NCI-H82 (cell line): ENCODE measurements at regions not wholly inside any gene's neighbourhood (a gene's known extent, or its start where the extent isn't known, plus 50 kb on each side); places are given as distances from the start of the nearest gene placed in this dataset.
"Not testable (repeated sequence)": the region's sequence is repeated elsewhere in the genome, so short reads cannot be mapped to it uniquely, and the experiment has no call there.

Source experiments
- DNase-seq: peaks from one replicate; lab custom pipeline; 2025; lab: John Stamatoyannopoulos, UW

DNA sequence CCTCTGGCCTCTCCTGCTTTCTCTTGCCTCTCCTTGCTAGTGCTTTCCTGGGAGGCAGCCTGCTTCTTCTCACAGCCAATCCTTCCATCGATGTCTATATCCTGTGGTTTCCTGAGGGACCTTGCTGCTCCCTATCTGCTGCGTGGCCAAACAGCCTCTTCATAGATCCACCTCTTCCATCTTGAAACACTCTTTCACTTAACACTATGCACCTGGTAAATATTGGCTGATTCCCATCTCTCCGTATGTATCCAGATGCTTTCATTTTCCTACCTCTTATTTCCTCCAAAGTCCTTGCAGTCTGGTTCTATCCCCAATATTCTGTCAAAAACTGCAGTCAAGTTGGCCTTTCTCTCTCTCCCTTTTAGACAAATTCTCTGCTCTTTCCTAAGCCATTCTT, 205.2 kb upstream of the CFAP20DC start:
- DNase-seq: no peak

DNA sequence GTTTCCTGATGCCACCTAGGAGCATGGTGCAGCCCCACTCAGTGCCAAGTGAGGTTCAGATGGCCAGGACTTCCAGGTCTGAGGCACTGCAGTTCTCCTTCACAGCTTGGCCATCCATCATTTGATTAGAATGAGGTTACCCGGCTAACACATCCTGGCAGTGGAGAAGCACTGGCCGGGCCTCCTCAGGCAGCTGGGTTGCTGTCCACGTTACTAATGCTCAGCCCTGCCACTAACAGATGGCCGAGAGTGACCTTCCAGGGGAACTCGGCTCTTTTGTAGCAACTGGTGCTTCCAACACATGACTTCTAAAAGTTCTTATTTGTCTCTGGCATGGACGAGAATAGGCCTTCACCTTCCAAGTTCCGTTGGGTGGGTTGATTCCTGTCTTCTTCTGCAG, 204.6 kb upstream of the CFAP20DC start:
- DNase-seq: no peak

GRCh38 chr3:59253523-59253922, 203.7 kb upstream of the CFAP20DC start:
- DNase-seq: no peak

DNA sequence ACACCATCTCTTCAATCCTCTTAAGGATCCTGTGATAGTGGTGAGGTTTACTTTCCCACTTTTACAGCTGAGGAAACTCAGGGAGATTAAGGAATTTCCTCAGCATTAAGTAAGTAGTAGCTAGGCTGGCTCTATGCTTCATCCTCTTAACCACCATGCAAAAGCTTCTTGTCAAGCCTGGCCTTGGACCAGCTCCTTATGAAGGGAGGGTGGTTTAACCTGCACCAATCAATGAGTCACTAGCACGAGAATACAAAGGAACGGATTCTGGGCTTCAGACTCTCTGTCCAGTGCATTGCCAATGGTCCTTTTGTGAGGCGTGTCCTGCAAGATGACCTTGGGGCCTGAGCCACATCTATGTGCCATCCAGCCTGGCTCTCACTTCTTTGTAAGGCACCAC, 202.0 kb upstream of the CFAP20DC start:
- DNase-seq: peak; percentile 78

GRCh38 chr3:59250600-59250999, 200.8 kb upstream of the CFAP20DC start:
- DNase-seq: no peak

DNA sequence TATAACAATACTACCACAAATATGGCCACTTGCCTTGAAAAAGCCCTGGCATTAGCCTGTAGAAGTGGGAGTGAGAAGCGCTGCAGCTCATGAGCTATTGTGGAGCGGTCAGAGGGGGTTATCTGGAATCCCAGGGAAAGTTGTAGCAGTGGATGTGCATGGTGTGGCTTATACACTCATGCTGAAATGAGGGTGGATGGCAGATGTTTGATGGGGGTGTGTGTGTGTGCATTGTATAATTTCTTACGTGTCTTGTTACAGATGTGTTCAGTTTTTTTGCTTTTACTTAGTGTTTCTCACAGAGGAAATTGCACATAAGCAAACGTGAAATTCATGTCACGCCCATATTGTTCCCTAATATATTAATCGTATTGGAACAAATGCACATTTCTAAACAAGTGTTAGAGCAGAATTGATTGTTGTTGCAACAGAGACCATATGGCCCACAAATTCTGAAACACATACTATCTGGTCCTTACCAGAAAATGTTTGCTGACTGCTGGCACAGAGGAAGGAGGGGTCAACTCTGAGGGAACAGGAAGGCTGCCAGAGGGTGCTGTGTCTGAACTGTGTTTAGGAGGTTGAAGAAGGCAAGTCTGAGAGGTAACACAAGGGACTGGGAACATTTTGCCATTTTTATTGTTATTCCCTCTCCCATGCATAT, 200.0 kb upstream of the CFAP20DC start:
- DNase-seq: no peak

GRCh38 chr3:59249004-59249403, 199.2 kb upstream of the CFAP20DC start:
- no peak for DNase-seq

DNA sequence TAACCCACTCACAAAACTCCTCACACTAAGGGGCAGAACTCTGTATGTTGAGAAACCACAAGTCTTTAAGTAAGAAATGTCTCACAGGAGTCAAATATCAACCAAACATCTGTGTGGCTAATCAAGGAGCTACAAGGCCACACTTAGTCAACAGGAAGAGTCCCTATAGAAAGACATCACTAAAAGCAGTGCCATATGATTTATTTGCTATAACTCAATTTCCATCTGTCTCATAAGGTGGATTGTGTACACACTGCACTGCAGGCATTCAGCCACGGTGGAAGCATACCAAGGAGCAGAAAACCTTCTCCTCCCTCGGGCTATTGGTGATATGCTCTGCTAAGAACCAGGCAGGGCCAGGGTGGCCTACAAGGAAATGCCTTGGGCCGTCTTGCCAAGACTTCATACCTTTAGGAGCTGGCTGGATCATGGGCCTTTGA, 197.6 kb upstream of the CFAP20DC start:
- DNase-seq: no peak

GRCh38 chr3:59246719-59247401, 197.0 kb upstream of the CFAP20DC start:
- no peak for DNase-seq

DNA sequence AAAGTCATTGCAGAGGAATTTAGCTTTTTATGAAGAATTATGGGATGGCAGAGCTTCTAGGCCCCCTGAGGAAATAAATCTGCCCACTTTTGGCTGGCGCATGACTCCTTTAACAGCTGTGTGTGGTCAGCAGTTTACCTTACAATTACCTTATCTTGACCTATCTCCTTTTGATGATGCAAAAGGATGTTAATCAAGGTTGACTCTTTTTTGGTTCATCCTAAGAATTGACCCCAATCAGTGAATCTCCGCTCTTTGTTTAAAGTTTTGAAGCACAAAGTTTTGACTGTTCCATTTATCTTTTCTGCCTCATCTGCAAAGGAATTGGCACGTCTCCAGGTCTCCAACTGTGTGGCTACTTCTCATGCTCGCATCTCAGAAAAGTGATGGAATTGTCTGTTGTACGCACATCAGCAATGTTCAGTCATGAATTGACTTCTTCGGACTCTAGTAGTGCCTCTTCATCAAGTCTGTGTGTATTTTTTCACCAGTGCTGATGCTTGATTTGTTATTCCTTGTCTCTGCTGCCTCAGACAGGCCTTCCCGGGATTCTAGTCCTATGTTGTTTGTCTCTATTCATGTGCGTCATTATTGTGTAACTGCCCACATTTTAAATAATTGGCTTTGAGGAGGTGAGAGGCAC, 196.2 kb upstream of the CFAP20DC start:
- no peak for DNase-seq

- no peak for DNase-seq
These were observed 195.6 kb upstream of the CFAP20DC start for GRCh38 chr3:59245300-59245858.

DNA sequence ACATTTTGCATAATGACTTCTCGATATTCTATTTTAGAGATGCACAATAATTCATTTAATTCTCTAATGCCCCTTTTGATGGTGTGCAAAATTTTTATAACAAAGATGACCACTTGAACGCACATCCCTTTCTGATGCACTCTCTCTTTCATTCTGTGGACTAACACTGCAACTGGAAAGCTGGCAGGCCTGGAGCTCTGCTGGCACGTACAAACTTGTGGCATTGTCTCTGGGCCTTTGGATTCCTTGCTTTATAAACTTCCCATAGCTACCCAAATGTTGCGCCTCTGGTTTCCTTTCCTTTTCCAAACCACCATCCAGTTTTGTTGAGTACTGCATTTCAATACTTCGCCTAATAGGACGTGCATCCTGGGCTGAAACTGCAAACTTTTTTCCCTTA, 194.5 kb upstream of the CFAP20DC start:
- no peak for DNase-seq

DNA sequence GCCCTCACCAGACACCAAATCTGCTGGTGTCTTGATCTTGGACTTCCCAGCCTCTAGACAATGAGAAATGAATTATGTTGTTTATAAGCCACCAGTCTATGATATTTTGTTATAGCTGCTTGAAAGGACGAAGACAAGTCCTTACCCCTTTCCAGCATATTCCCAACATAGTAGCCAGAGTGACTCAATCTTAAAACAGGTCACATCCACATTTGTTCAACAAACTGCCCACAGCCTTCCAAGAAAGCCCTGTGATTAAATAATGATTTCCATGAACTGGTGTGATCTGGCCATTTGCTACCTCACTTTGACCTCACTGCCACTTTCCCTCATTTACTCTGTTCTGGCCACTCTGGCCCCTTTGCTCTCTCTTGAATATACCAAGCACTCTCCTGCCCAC, 193.7 kb upstream of the CFAP20DC start:
- no peak for DNase-seq

GRCh38 chr3:59240666-59241255, 190.9 kb upstream of the CFAP20DC start:
- no peak for DNase-seq

DNA sequence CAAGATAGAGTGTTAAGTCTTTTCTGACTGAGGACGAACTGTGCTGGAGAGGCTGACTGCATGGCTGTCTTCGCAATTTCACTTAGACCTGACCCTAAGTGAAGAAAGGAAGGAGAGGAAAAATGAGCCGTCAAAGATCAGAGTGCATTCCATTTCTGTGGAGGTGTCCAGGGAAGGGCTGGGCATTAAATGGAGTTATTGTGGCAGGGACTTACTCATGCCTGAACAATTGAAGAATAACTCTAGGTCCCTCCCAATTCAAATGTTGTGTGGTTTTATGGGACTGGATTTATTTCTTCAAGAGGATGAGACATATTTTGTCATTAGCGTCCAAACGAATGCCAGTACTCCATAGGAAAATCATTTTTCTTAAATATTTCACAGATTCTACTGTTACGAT, 187.3 kb upstream of the CFAP20DC start:
- no peak for DNase-seq

GRCh38 chr3:59235634-59236012, 185.8 kb upstream of the CFAP20DC start:
- no peak for DNase-seq

GRCh38 chr3:59234884-59235633, 185.2 kb upstream of the CFAP20DC start:
- no peak for DNase-seq

DNA sequence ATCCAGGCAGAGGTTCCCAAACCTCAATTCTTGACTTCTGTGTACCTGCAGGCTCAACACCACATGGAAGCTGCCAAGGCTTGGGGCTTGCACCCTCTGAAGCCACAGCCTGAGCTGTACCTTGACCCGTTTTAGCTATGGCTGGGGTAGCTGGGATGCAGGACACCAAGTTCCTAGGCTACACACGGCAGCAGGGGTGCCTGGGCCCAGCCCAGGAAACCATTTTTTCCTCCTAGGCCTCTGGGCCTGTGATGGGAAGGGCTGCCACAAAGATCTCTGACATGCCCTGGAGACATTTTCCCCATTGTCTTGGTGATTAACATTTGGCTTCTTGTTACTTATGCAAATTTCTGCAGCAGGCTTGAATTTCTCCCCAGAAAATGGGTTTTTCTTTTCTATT, 180.6 kb upstream of the CFAP20DC start:
- DNase-seq: not testable (repeated sequence)

- no peak for DNase-seq
These were observed 164.0 kb upstream of the CFAP20DC start for GRCh38 chr3:59213860-59214259.

DNA sequence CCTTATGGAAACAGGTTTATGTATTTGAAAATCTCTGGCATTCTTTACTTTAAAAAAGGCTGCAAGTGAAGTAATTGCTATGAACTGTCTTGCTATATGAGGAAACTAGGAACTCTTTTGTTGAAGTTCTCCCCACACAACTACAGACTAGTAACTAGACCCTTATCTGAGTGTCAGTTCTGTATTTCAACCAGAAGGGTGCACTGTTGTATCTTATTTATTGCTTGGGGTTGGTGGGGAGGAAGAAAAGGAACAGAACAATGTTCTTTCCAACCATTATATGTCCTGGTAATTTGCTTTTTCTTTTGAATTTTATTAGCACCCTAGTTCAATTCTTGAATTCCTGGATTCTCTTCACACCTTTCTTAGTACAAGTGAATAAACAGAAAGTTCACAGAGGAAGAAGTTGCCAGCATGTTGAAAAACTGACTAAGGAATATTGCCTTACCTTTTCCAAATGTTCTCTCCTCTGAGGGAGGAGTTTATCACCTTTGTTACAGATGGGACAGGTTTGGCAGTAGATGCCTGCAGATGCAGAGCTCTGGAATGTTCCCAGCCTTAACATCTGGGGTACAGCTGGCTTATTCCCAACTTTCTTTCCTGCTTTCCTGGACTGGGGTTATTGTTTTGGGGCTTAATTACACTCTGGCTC, 162.4 kb upstream of the CFAP20DC start:
- peak; percentile 65 for DNase-seq

- DNase-seq: no peak
These were observed 160.4 kb upstream of the CFAP20DC start for GRCh38 chr3:59210260-59210659.
